ENCODE measurements at regions not wholly inside any gene's neighbourhood (a gene's known extent, or its start where the extent isn't known, plus 50 kb on each side); places are given as distances from the start of the nearest gene placed in this dataset.
"Not testable (repeated sequence)": the region's sequence is repeated elsewhere in the genome, so short reads cannot be mapped to it uniquely, and the experiment has no call there.

- not testable (repeated sequence) for H3K27me3 ChIP-seq, H3K36me3 ChIP-seq, DNase-seq, H3K4me3 ChIP-seq, H3K9me3 ChIP-seq
Observed at GRCh38 chr14:106022648-106023047, 496.3 kb downstream of the TMEM121 start.

GRCh38 chr14:106023411-106023810 lies 497.0 kb downstream of the TMEM121 start:
- Histone ChIP-seq H3K36me3 (no peaks in the 10 kb centered on the region), H3K9me3 (no peaks in the 10 kb centered on the region), H3K27me3 (no peaks in the 10 kb centered on the region)

GRCh38 chr14:106024983-106025604 lies 498.7 kb downstream of the TMEM121 start:
- H3K9me3 ChIP-seq = no peaks in the 10 kb centered on the region
- H3K36me3 ChIP-seq = no peaks in the 10 kb centered on the region
- H3K27me3 ChIP-seq = no peaks in the 10 kb centered on the region
- no peak for DNase-seq
- H3K4me3 ChIP-seq = no peak overlapping the region

More at GRCh38 chr14:106023411-106023810, 497.0 kb downstream of the TMEM121 start:
- H3K4me3 ChIP-seq = no peak overlapping the region
- no peak for DNase-seq

GRCh38 chr14:106026026-106026425 lies 499.6 kb downstream of the TMEM121 start:
- no peak for DNase-seq

GRCh38 chr14:106027759-106028158 lies 501.4 kb downstream of the TMEM121 start:
- not testable (repeated sequence) for H3K27me3 ChIP-seq, DNase-seq, H3K4me3 ChIP-seq, H3K36me3 ChIP-seq, H3K9me3 ChIP-seq

More at GRCh38 chr14:106026026-106026425, 499.6 kb downstream of the TMEM121 start:
- H3K4me3 ChIP-seq = no peak overlapping the region
- no peaks in the 10 kb centered on the region for H3K9me3 ChIP-seq
- no peaks in the 10 kb centered on the region for H3K27me3 ChIP-seq
- no peaks in the 10 kb centered on the region for H3K36me3 ChIP-seq

- Histone ChIP-seq H3K4me3 (no peak overlapping the region), H3K36me3 (no peaks in the 10 kb centered on the region), H3K27me3 (no peaks in the 10 kb centered on the region), H3K9me3 (no peaks in the 10 kb centered on the region)
- no peak for DNase-seq
Observed at GRCh38 chr14:106029959-106030358, 503.6 kb downstream of the TMEM121 start.

GRCh38 chr14:106037380-106037779 lies 511.0 kb downstream of the TMEM121 start:
- H3K27me3 ChIP-seq = no peaks in the 10 kb centered on the region
- H3K36me3 ChIP-seq = no peaks in the 10 kb centered on the region
- DNase-seq = no peak
- no peak overlapping the region for H3K4me3 ChIP-seq
- H3K9me3 ChIP-seq = no peaks in the 10 kb centered on the region

GRCh38 chr14:106038263-106038662 lies 511.9 kb downstream of the TMEM121 start:
- Histone ChIP-seq H3K36me3 (no peaks in the 10 kb centered on the region), H3K9me3 (no peaks in the 10 kb centered on the region), H3K27me3 (no peaks in the 10 kb centered on the region), H3K4me3 (no peak overlapping the region)
- no peak for DNase-seq

- DNase-seq = no peak
- H3K36me3 ChIP-seq = no peaks in the 10 kb centered on the region
- no peaks in the 10 kb centered on the region for H3K27me3 ChIP-seq
- no peaks in the 10 kb centered on the region for H3K9me3 ChIP-seq
- H3K4me3 ChIP-seq = no peak overlapping the region
Observed at GRCh38 chr14:106039400-106039799, 513.0 kb downstream of the TMEM121 start.

GRCh38 chr14:106044515-106044914 lies 518.1 kb downstream of the TMEM121 start:
- no peaks in the 10 kb centered on the region for H3K36me3 ChIP-seq
- H3K9me3 ChIP-seq = no peaks in the 10 kb centered on the region
- H3K4me3 ChIP-seq = no peak overlapping the region
- no peaks in the 10 kb centered on the region for H3K27me3 ChIP-seq
- DNase-seq = no peak

- Histone ChIP-seq H3K9me3 (no peaks in the 10 kb centered on the region), H3K4me3 (no peak overlapping the region), H3K27me3 (no peaks in the 10 kb centered on the region), H3K36me3 (no peaks in the 10 kb centered on the region)
- peak; percentile 47 for DNase-seq
Observed at GRCh38 chr14:106044949-106045596, 518.7 kb downstream of the TMEM121 start.

GRCh38 chr14:106051796-106052195 lies 525.4 kb downstream of the TMEM121 start:
- no peak overlapping the region for H3K4me3 ChIP-seq
- H3K9me3 ChIP-seq = no peaks in the 10 kb centered on the region
- no peak for DNase-seq
- H3K27me3 ChIP-seq = no peaks in the 10 kb centered on the region
- H3K36me3 ChIP-seq = no peaks in the 10 kb centered on the region

- Histone ChIP-seq H3K36me3 (no peaks in the 10 kb centered on the region), H3K27me3 (no peaks in the 10 kb centered on the region), H3K9me3 (no peaks in the 10 kb centered on the region), H3K4me3 (no peak overlapping the region)
- no peak for DNase-seq
Observed at GRCh38 chr14:106055289-106055688, 528.9 kb downstream of the TMEM121 start.

GRCh38 chr14:106058342-106058741 lies 532.0 kb downstream of the TMEM121 start:
- Histone ChIP-seq H3K27me3 (no peaks in the 10 kb centered on the region), H3K9me3 (no peaks in the 10 kb centered on the region), H3K36me3 (no peaks in the 10 kb centered on the region), H3K4me3 (no peak overlapping the region)
- no peak for DNase-seq

GRCh38 chr14:106060276-106060975 lies 534.0 kb downstream of the TMEM121 start:
- Histone ChIP-seq H3K27me3 (no peaks in the 10 kb centered on the region), H3K9me3 (no peaks in the 10 kb centered on the region), H3K4me3 (no peak overlapping the region), H3K36me3 (no peaks in the 10 kb centered on the region)
- no peak for DNase-seq

- H3K27me3 ChIP-seq, H3K36me3 ChIP-seq, H3K9me3 ChIP-seq, H3K4me3 ChIP-seq, DNase-seq: not testable (repeated sequence)
Observed at GRCh38 chr14:106061877-106062500, 535.6 kb downstream of the TMEM121 start.

- DNase-seq = no peak
- no peaks in the 10 kb centered on the region for H3K9me3 ChIP-seq
Observed at GRCh38 chr14:106062502-106063272, 536.3 kb downstream of the TMEM121 start.

More at GRCh38 chr14:106062502-106063272, 536.3 kb downstream of the TMEM121 start:
- Histone ChIP-seq H3K4me3 (no peak overlapping the region), H3K36me3 (no peaks in the 10 kb centered on the region), H3K27me3 (no peaks in the 10 kb centered on the region)
